HepG2 (cell line): ENCODE measurements at regions not wholly inside any gene's neighbourhood (a gene's known extent, or its start where the extent isn't known, plus 50 kb on each side); places are given as distances from the start of the nearest gene placed in this dataset.

ENCODE experiments used
- ATAC-seq: fragments of 200-7000 bp; cut with Tn5 transposase; 3 replicates; pipeline ENCODE4 v1.9.1; 2020; ENCODE audit warnings: mild to moderate bottlenecking, moderate library complexity
- BruUV-seq: library from RNA; stranded (reverse); fragments of 400-500 nt; replicated peaks from 2 replicates; lab custom pipeline; 2021; lab: Mats Ljungman, UMichigan
- CTCF ChIA-PET: fragments of 300-600 bp; formaldehyde crosslinking; extraction: SDS; loops from one replicate; lab custom pipeline; 2021; ENCODE audit warnings: low total read pairs, inconsistent platforms, low intra/inter-chr PET ratio; lab: Yijun Ruan, JAX
- POLR2A ChIA-PET: fragments of 350-600 bp; sonication (Branson Sonifier 250); formaldehyde crosslinking; loops from one replicate; lab custom pipeline; 2020; ENCODE audit warnings: antibody characterized with exemption, inconsistent platforms; lab: Yijun Ruan, JAX
- DNase-seq: peaks from one replicate; pipeline ENCODE4 v3.0.0-alpha.2; 2015; ENCODE audit warnings: low spot score
- FAIRE-seq: peaks from 3 replicates; lab custom pipeline; 2011; peaks lifted over from hg19 to GRCh38; lab: Jason Lieb, UNC
- H2AFZ ChIP-seq: one replicate; pipeline ENCODE4 v1.6.1; 2011; ENCODE audit warnings: low read length, inconsistent platforms
- H3K27ac ChIP-seq: fragments of 300-600 bp; 3 replicates; pipeline ENCODE4 v1.8.0; 2011; ENCODE audit warnings: mixed run types, mild to moderate bottlenecking, mixed read lengths, low read length, inconsistent platforms; ENCODE audit not compliant: insufficient read depth; ENCODE audit errors: extremely low read length
- H3K27me3 ChIP-seq, 2 experiments: fragments of 200-600 bp in 1 of 2; 2 replicates in 1 of 2; 3 replicates in 1 of 2; pipeline versions ENCODE4 v1.6.0 to v1.8.0; 2011; ENCODE audit warnings: low read length in 2 of 2, mild to moderate bottlenecking in 2 of 2, moderate library complexity in 2 of 2, inconsistent platforms in 1 of 2; ENCODE audit not compliant: insufficient read depth in 2 of 2, control insufficient read depth in 1 of 2
- H3K36me3 ChIP-seq, 2 experiments: fragments of 200-600 bp in 1 of 2; replicated peaks in 1 of 2; 2 replicates in 1 of 2; 3 replicates in 1 of 2; pipeline versions ENCODE4 v1.5.1 to v1.8.0; 2011; ENCODE audit warnings: low read length in 2 of 2, inconsistent platforms in 1 of 2; ENCODE audit not compliant: insufficient read depth in 2 of 2, control insufficient read depth in 1 of 2
- H3K4me1 ChIP-seq: 2 replicates; pipeline ENCODE4 v1.5.1; 2012; ENCODE audit warnings: low read length, inconsistent platforms; ENCODE audit not compliant: insufficient read depth
- H3K4me2 ChIP-seq: 2 replicates; pipeline ENCODE4 v1.6.0; 2011; ENCODE audit warnings: low read depth, low read length, inconsistent platforms
- H3K4me3 ChIP-seq, 3 experiments: fragments of 200-600 bp in 1 of 3; sonication (generic), shearing (Covaris generic) in 1 of 3; replicated peaks in 1 of 3; 2 replicates each; pipeline ENCODE4 v1.5.1; 2011 to 2016; ENCODE audit warnings: low read length in 3 of 3, inconsistent platforms in 2 of 3, low read depth in 2 of 3, mild to moderate bottlenecking in 2 of 3, control low read depth in 1 of 3, mixed read lengths in 1 of 3; ENCODE audit not compliant: insufficient read depth in 1 of 3
- H3K79me2 ChIP-seq: one replicate; pipeline ENCODE4 v1.6.1; 2011; ENCODE audit warnings: low read length, inconsistent platforms; ENCODE audit not compliant: insufficient read depth
- H3K9ac ChIP-seq: 2 replicates; pipeline ENCODE4 v1.6.0; 2011; ENCODE audit warnings: mild to moderate bottlenecking, low read depth, low read length, inconsistent platforms; ENCODE audit not compliant: insufficient read depth
- H3K9me3 ChIP-seq: 2 replicates; pipeline ENCODE4 v1.5.1; 2012; ENCODE audit warnings: mild to moderate bottlenecking, low read length
- H4K20me1 ChIP-seq: 2 replicates; pipeline ENCODE4 v1.6.0; 2011; ENCODE audit warnings: inconsistent platforms, mild to moderate bottlenecking, low read length, moderate library complexity; ENCODE audit not compliant: insufficient read depth
- BRCA1 ChIP-seq: sonication (generic); formaldehyde crosslinking; IDR thresholded peaks from 2 replicates; pipeline ENCODE4 v1.4.0; 2020; ENCODE audit warnings: missing genetic modification reagents
- CBX5 ChIP-seq: sonication (generic); formaldehyde crosslinking; IDR thresholded peaks from 2 replicates; pipeline ENCODE4 v1.4.0; 2020; ENCODE audit warnings: missing genetic modification reagents, borderline replicate concordance
- FOSL2 ChIP-seq: sonication (generic); formaldehyde crosslinking; IDR thresholded peaks from 2 replicates; pipeline ENCODE4 v1.4.0; 2020; ENCODE audit warnings: missing genetic modification reagents
- FOXC1 ChIP-seq: sonication (generic); formaldehyde crosslinking; IDR thresholded peaks from 2 replicates; pipeline ENCODE4 v1.8.0; 2022; ENCODE audit warnings: mild to moderate bottlenecking, missing genetic modification reagents, borderline replicate concordance
- HDAC2 ChIP-seq: sonication (generic); formaldehyde crosslinking; IDR thresholded peaks from 2 replicates; pipeline ENCODE4 v1.4.0; 2020; ENCODE audit warnings: missing genetic modification reagents
- HOXD1 ChIP-seq: sonication (generic); formaldehyde crosslinking; IDR thresholded peaks from 2 replicates; pipeline ENCODE4 v1.5.0; 2020; ENCODE audit warnings: missing genetic modification reagents
- KMT2A ChIP-seq: sonication (generic); formaldehyde crosslinking; IDR thresholded peaks from 2 replicates; pipeline ENCODE4 v1.4.0; 2020; ENCODE audit warnings: missing genetic modification reagents
- RBFOX2 ChIP-seq: fragments of 200-400 bp; formaldehyde crosslinking; IDR thresholded peaks from 2 replicates; pipeline ENCODE4 v1.6.1; 2017; ENCODE audit warnings: low read depth, mild to moderate bottlenecking, low read length
- SP1 ChIP-seq, 2 experiments: fragments of 450-650 bp in 1 of 2; sonication (generic) in 1 of 2; formaldehyde crosslinking in 1 of 2; IDR thresholded peaks; 2 replicates each; pipeline versions ENCODE4 v1.4.0 to v1.6.1; 2016 to 2020; ENCODE audit warnings: missing genetic modification reagents in 1 of 2
- THAP11 ChIP-seq: IDR thresholded peaks from 2 replicates; pipeline ENCODE4 v1.6.1; 2016; ENCODE audit warnings: missing biosample characterization, missing genetic modification reagents
- ZBTB7B ChIP-seq: sonication (generic); formaldehyde crosslinking; IDR thresholded peaks from 2 replicates; pipeline ENCODE4 v1.4.0; 2020; ENCODE audit warnings: missing genetic modification reagents
- ZNF382 ChIP-seq: sonication (generic); formaldehyde crosslinking; IDR thresholded peaks from 2 replicates; pipeline ENCODE4 v1.5.0; 2020; ENCODE audit warnings: missing genetic modification reagents, mild to moderate bottlenecking, borderline replicate concordance
- ZNF441 ChIP-seq: sonication (generic); formaldehyde crosslinking; IDR thresholded peaks from 2 replicates; pipeline ENCODE4 v1.7.0; 2021; ENCODE audit warnings: missing genetic modification reagents, borderline replicate concordance
- ZNF607 ChIP-seq: sonication (generic); formaldehyde crosslinking; IDR thresholded peaks from 2 replicates; pipeline ENCODE4 v1.5.1; 2020; ENCODE audit warnings: missing genetic modification reagents, mild to moderate bottlenecking, borderline replicate concordance
- ZNF724P ChIP-seq: sonication (generic); formaldehyde crosslinking; IDR thresholded peaks from 2 replicates; pipeline ENCODE4 v1.8.0; 2022; ENCODE audit warnings: missing genetic modification reagents, borderline replicate concordance
- ZSCAN21 ChIP-seq: sonication (generic); formaldehyde crosslinking; IDR thresholded peaks from 2 replicates; pipeline ENCODE4 v1.8.0; 2022; ENCODE audit warnings: mild to moderate bottlenecking, missing genetic modification reagents, moderate library complexity, borderline replicate concordance
- WGBS: methylation state at CpG from one replicate; pipeline ENCODE4 v1.1.6; 2017; ENCODE audit warnings: low lambda C conversion rate; 5-methylcytosine and 5-hydroxymethylcytosine counted together
- in situ Hi-C: cut with HindIII; loops from 2 replicates; pipeline ENCODE4 v1.10.0; 2017; ENCODE audit warnings: low pct_unique_long_range_greater_than_20kb; ENCODE audit not compliant: extremely low pct_ligation_motif_present
- intact Hi-C: fragments of 100-400 bp; cut with micrococcal nuclease; formaldehyde crosslinking; loops from one replicate; pipeline ENCODE4 v1.10.0; 2022; ENCODE audit not compliant: unreplicated experiment
- TF ChIP-seq, protein P1 (sequence below): sonication (generic); formaldehyde crosslinking; IDR thresholded peaks from 2 replicates; pipeline ENCODE4 v1.4.0; 2020; ENCODE audit warnings: mild to moderate bottlenecking, missing genetic modification reagents
- TF ChIP-seq, protein P2 (sequence below): sonication (generic); formaldehyde crosslinking; IDR thresholded peaks from 2 replicates; pipeline ENCODE4 v1.8.1; 2023; ENCODE audit warnings: missing genetic modification reagents, mild to moderate bottlenecking, borderline replicate concordance

DNA sequence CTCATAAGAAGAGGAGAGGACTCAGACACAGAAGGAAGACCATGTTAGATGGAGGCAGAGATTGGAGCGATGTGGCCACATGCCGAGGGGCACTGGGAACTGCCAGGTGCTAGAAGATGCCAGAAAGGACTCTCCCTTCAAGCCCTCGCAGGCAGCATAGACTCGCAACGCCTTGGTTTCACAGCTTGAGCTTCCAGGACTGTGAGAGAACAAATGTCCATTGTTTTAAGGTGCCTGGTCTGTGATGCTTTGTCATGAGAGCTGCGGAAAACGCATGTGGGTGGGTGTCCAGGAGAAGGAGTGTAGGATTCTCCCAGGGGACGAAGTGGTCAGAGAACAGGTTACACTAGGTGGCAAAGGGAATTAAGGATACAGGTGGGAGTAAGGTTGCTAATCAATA is 125.9 kb upstream of the USP29 start:
- 82% methylated on average over 8 of the region's 8 CpGs for WGBS
- TF ChIP-seq ZNF724P (CRISPR knock-in tag), result no peak
- TF ChIP-seq RBFOX2, result no peak
- TF ChIP-seq SP1 (IDR thresholded peaks at IDR 0.05), result no peak
- TF ChIP-seq SP1 (CRISPR knock-in tag; IDR thresholded peaks at IDR 0.05), result no peak
- TF ChIP-seq ZNF382, result no peak
- TF ChIP-seq KMT2A, result no peak
- TF ChIP-seq, protein P1, sequence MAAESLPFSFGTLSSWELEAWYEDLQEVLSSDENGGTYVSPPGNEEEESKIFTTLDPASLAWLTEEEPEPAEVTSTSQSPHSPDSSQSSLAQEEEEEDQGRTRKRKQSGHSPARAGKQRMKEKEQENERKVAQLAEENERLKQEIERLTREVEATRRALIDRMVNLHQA (CRISPR knock-in tag), result no peak
- TF ChIP-seq ZBTB7B (CRISPR knock-in tag), result no peak
- no peak for TF ChIP-seq FOSL2 (CRISPR knock-in tag)
- TF ChIP-seq, protein P2, sequence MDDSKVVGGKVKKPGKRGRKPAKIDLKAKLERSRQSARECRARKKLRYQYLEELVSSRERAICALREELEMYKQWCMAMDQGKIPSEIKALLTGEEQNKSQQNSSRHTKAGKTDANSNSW (CRISPR knock-in tag), result no peak
- no peak for TF ChIP-seq ZNF607 (CRISPR knock-in tag)
- TF ChIP-seq BRCA1 (CRISPR knock-in tag), result no peak
- TF ChIP-seq ZSCAN21 (CRISPR knock-in tag), result no peak
- TF ChIP-seq ZNF441 (CRISPR knock-in tag), result no peak
- TF ChIP-seq HDAC2 (CRISPR knock-in tag), result no peak
- no peak for TF ChIP-seq THAP11 (CRISPR knock-in tag)
- no peak for TF ChIP-seq HOXD1 (CRISPR knock-in tag)
- TF ChIP-seq CBX5 (CRISPR knock-in tag), result no peak
- no peak for TF ChIP-seq FOXC1 (CRISPR knock-in tag)
- TF ChIP-seq, all 625 proteins: peak for 0
- Histone ChIP-seq H3K4me3 (no peak overlapping the region), H3K79me2 (no peaks in the 10 kb centered on the region), H2AFZ (no peak overlapping the region), H4K20me1 (no peaks in the 10 kb centered on the region), H3K9ac (no peak overlapping the region), H3K27me3 (no peaks in the 10 kb centered on the region), H3K4me1 (peaks cover 22% of the 10 kb centered on the region; the same call in 1 of the 2 replicates), H3K27ac (no peak overlapping the region), H3K36me3 (no peaks in the 10 kb centered on the region), H3K4me2 (no peak overlapping the region), H3K9me3 (no peaks in the 10 kb centered on the region)
- ChIA-PET POLR2A (no interaction called here), CTCF (no interaction called here)
- intact Hi-C loops (no loop called here), in situ Hi-C loops (no loop called here)
- BruUV-seq, result no TSS peak
- DNase-seq (no peak), FAIRE-seq (no peak), ATAC-seq (no peak)
